ENCODE measurements at regions not wholly inside any gene's neighbourhood (a gene's known extent, or its start where the extent isn't known, plus 50 kb on each side); places are given as distances from the start of the nearest gene placed in this dataset.

DNA sequence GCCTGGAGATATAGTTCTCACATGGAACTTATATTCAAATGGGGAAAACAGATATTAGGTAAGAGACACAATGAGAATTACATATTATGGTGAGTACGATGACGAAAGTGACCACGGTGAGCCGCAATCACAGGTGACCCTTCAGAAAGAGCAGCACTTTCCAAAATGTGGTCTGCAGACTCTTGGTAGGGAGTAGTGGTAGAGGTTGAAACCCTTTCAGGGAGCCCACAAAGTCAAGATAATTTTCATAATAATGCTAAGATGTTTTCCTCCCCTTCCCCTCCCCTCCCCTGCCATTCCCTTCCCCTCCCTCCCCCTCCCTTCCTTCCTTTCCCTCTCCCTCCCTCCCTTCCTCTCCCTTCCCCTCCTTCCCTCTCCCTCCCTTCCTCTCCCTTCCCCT, 83.5 kb upstream of the AKT3 start:
- DNase-seq (ENCODE audit: insufficient read length, low spot score) (no peak), FAIRE-seq (no peak)

DNA sequence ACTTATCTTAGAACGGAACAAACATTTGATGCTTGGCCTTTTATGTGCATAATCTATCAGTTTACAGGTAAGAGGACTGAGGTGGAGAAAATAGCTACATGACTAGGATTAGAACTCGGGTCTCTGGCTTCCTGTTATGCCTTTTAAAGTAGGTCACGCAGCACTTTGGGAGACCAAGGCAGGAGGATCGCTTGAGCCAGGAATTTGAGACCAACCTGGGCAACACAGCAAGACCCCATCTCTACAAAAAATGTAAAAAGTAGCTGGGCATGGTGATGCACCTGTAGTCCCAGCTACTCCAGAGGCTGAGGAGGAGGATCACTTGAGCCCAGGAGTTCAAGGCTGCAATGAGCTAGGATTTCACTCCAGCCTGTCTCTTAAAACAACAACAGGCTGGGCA, 81.9 kb upstream of the AKT3 start:
- no peak for TF ChIP-seq SPI1 (IDR thresholded peaks at IDR 0.05; ENCODE audit: low read depth, low read length)
- no peak for TF ChIP-seq TAF1 (IDR thresholded peaks at IDR 0.05; ENCODE audit: low read depth, low read length)
- TF ChIP-seq PAX5 (IDR thresholded peaks at IDR 0.05; ENCODE audit: insufficient read depth, low read length, severe bottlenecking) = no peak
- no peak for TF ChIP-seq POLR2A (IDR thresholded peaks at IDR 0.05; ENCODE audit: low read depth, low read length)
- TF ChIP-seq POU2F2 (IDR thresholded peaks at IDR 0.05; ENCODE audit: low read depth, low read length) = no peak
- TF ChIP-seq POLR2AphosphoS5 (IDR thresholded peaks at IDR 0.05; ENCODE audit: low read depth, low read length) = no peak
- DNase-seq (ENCODE audit: insufficient read length, low spot score) (no peak), FAIRE-seq (no peak)

More for the DNA sequence above, 83.5 kb upstream of the AKT3 start:
- no peak for TF ChIP-seq PAX5 (IDR thresholded peaks at IDR 0.05; ENCODE audit: insufficient read depth, low read length, severe bottlenecking)
- TF ChIP-seq SPI1 (IDR thresholded peaks at IDR 0.05; ENCODE audit: low read depth, low read length) = no peak

DNA sequence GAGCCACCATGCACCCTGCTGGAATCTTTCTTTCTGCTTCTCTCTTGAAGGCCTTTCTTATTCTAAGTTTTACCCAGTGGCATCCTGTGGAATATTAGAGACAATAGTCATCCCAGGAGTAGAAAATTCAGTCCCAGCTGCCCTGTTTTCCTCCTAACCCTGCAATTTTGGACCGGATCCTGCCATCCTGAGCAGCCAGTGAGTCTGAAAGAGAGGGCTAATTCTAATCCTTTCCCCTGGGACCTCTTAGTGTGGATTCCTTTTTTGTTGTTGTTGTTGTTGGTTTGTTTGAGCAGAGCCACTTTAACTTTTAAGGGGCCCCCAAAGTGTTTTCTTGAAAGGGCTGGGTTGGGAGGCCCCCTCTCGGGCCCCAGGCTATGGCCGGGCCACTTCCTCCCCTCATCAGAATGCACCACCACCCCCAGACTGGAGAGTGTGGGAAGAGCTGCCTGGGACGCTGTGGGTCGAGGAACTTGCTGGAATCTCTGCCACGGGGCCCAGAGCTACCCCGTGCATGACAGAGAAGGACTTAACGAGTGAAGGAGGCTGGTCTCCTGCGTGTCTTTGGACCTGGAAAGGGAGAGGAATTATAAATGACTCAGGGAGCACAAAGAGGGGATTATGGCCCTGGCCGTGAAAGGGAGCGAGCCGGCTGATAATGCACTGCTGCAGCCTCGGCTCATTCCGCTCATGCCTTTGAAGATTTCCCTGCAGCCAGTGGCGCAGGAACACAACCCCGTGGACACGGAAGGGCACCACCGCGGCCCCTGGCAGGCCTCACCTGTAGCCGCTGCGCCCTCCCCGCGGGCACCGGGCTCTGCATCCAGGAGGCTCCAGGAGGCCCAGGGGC, 81.0 kb upstream of the AKT3 start:
- DNase-seq (ENCODE audit: insufficient read length, low spot score) (no peak), FAIRE-seq (no peak)

DNA sequence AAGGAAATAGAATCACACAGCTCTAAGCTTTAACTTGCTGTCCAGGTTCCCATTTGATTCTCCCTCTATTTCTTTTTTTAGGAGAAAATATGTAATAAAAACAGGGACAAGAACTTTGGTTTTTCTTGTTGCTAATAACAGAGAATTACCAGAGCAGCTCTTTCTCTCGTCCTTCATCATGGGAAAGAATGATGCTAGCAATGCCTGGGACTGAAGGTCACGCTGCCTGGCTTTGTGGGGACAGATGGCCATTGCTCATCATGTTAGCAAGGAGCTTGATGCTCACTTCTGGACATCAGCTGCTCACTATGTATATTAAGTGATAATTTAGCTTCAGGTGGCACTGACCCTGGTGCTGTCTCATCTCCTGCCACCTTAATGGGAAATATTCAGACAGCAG, 77.3 kb upstream of the AKT3 start:
- DNase-seq (ENCODE audit: insufficient read length, low spot score) = no peak
- TF ChIP-seq POLR2AphosphoS5 (IDR thresholded peaks at IDR 0.05; ENCODE audit: low read depth, low read length) (no peak), SPI1 (IDR thresholded peaks at IDR 0.05; ENCODE audit: low read depth, low read length) (no peak), POLR2A (IDR thresholded peaks at IDR 0.05; ENCODE audit: low read depth, low read length) (no peak)
- no peak for FAIRE-seq

More for the DNA sequence above, 81.0 kb upstream of the AKT3 start:
- TF ChIP-seq TAF1 (IDR thresholded peaks at IDR 0.05; ENCODE audit: low read depth, low read length) = no peak
- TF ChIP-seq POLR2AphosphoS5 (IDR thresholded peaks at IDR 0.05; ENCODE audit: low read depth, low read length) = no peak
- TF ChIP-seq SPI1 (IDR thresholded peaks at IDR 0.05; ENCODE audit: low read depth, low read length) = no peak
- TF ChIP-seq PAX5 (IDR thresholded peaks at IDR 0.05; ENCODE audit: insufficient read depth, low read length, severe bottlenecking) = no peak
- TF ChIP-seq POLR2A (IDR thresholded peaks at IDR 0.05; ENCODE audit: low read depth, low read length) = no peak
- TF ChIP-seq POU2F2 (IDR thresholded peaks at IDR 0.05; ENCODE audit: low read depth, low read length) = no peak

DNA sequence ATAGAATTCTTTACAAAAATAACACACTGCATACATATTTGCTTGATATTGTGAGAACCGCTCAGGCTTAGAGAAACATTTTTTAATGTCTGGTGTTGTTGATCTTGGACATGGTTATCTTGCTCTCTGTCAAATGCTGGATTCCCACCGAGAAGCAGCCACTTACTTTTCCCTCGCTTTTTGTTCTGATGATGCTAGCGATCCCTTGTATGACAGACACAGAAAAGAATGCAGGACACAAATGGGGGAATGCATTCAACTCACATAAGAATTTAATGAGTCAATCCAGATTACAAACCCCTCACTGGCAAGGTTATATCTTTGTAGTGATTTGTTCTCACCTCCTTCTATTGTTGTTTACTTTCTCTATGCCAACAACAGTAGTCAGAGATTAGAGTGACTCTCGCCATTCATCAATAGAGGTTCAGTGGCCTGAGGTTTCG, 76.8 kb upstream of the AKT3 start:
- no peak for FAIRE-seq
- DNase-seq (ENCODE audit: insufficient read length, low spot score) = no peak
- TF ChIP-seq PAX5 (IDR thresholded peaks at IDR 0.05; ENCODE audit: insufficient read depth, low read length, severe bottlenecking) (no peak), TAF1 (IDR thresholded peaks at IDR 0.05; ENCODE audit: low read depth, low read length) (no peak), POLR2AphosphoS5 (IDR thresholded peaks at IDR 0.05; ENCODE audit: low read depth, low read length) (no peak), POU2F2 (IDR thresholded peaks at IDR 0.05; ENCODE audit: low read depth, low read length) (no peak), POLR2A (IDR thresholded peaks at IDR 0.05; ENCODE audit: low read depth, low read length) (no peak), SPI1 (IDR thresholded peaks at IDR 0.05; ENCODE audit: low read depth, low read length) (no peak)

DNA sequence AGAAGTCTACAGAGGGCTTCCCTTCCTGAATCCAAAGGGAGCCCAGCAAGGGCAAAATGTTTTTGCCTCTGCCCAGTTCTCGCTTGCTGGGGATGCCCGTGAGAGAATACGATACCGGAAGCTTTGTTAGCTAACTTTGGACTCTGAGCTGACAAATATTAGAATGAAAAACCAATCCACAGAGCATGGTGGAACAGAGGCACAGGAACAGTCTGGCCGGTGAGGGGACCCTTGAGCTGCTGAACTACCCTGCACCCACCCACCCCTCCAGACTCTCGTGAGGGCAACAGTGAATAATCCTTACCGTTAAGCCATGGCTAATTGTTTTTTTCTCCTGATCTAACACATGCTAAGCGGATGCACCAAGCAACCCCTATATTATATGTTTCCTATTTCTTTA, 76.3 kb upstream of the AKT3 start:
- no peak for TF ChIP-seq PAX5 (IDR thresholded peaks at IDR 0.05; ENCODE audit: insufficient read depth, low read length, severe bottlenecking)
- TF ChIP-seq POLR2AphosphoS5 (IDR thresholded peaks at IDR 0.05; ENCODE audit: low read depth, low read length) = no peak
- no peak for TF ChIP-seq POLR2A (IDR thresholded peaks at IDR 0.05; ENCODE audit: low read depth, low read length)
- TF ChIP-seq POU2F2 (IDR thresholded peaks at IDR 0.05; ENCODE audit: low read depth, low read length) = no peak
- no peak for TF ChIP-seq TAF1 (IDR thresholded peaks at IDR 0.05; ENCODE audit: low read depth, low read length)
- TF ChIP-seq SPI1 (IDR thresholded peaks at IDR 0.05; ENCODE audit: low read depth, low read length) = no peak
- FAIRE-seq = no peak
- DNase-seq (ENCODE audit: insufficient read length, low spot score) = no peak

DNA sequence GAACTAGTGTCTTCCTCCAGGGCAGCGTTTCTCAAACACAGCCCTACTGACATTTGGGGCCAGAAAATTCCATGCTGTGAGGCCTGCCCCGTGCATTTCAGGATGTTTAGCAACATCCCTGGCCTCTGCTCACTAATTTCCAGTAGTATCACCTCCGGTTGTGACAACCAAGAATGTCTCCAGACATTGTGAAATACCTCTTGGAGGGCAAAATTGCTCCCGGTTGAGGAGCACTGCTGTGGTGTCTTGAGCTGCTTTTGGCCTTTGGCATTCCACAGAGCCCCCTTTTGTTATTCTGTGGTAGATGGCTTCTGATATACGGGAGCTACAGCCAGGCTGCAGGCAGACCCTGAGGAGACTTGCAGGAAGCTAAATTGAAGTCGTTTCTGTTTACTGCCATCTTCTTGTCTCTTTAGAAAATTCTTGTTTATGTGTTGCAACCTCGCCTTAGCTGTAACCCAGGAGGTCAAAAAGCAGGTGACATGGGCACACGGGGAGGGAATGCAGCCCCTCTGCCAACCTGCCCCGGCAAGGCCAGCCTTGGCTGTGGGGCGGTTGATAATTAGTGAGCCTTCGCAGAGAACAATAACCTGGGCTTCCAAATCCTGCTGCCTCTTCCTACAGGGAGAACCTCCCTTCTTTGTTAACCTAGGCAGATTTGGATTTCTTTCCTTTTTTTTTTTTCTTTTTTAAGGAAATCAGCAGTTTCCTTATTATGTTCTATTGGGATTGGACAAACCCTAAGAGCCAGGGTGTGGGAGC, 74.7 kb upstream of the AKT3 start:
- TF ChIP-seq TAF1 (IDR thresholded peaks at IDR 0.05; ENCODE audit: low read depth, low read length) (no peak), POLR2AphosphoS5 (IDR thresholded peaks at IDR 0.05; ENCODE audit: low read depth, low read length) (no peak), PAX5 (IDR thresholded peaks at IDR 0.05; ENCODE audit: insufficient read depth, low read length, severe bottlenecking) (no peak), POLR2A (IDR thresholded peaks at IDR 0.05; ENCODE audit: low read depth, low read length) (no peak), POU2F2 (IDR thresholded peaks at IDR 0.05; ENCODE audit: low read depth, low read length) (no peak), SPI1 (IDR thresholded peaks at IDR 0.05; ENCODE audit: low read depth, low read length) (no peak)
- no peak for FAIRE-seq
- DNase-seq (ENCODE audit: insufficient read length, low spot score) = no peak

DNA sequence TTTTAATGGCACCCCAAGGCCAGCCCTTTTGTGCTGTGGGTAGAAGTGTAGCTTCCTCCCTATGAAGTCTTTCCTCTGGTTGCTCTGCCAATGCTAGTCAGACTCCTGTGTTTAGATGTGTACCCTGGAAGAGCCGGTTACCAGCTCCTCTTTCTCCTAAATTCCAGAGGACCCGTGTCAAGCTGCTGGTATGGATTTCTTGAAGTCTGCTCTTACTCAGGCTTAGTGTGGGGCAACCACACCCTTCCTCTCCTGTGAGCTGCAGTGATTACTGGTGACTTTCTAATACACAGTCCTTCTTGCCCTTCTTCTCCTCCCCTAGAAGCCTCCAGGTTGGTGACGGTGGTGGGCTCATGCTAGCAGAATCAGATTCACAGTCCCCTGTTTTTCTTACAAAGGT, 74.1 kb upstream of the AKT3 start:
- DNase-seq (ENCODE audit: insufficient read length, low spot score) (no peak), FAIRE-seq (no peak)
- TF ChIP-seq POLR2A (IDR thresholded peaks at IDR 0.05; ENCODE audit: low read depth, low read length) = no peak
- TF ChIP-seq POLR2AphosphoS5 (IDR thresholded peaks at IDR 0.05; ENCODE audit: low read depth, low read length) = no peak
- TF ChIP-seq SPI1 (IDR thresholded peaks at IDR 0.05; ENCODE audit: low read depth, low read length) = no peak
- TF ChIP-seq PAX5 (IDR thresholded peaks at IDR 0.05; ENCODE audit: insufficient read depth, low read length, severe bottlenecking) = no peak
- TF ChIP-seq TAF1 (IDR thresholded peaks at IDR 0.05; ENCODE audit: low read depth, low read length) = no peak
- TF ChIP-seq POU2F2 (IDR thresholded peaks at IDR 0.05; ENCODE audit: low read depth, low read length) = no peak

DNA sequence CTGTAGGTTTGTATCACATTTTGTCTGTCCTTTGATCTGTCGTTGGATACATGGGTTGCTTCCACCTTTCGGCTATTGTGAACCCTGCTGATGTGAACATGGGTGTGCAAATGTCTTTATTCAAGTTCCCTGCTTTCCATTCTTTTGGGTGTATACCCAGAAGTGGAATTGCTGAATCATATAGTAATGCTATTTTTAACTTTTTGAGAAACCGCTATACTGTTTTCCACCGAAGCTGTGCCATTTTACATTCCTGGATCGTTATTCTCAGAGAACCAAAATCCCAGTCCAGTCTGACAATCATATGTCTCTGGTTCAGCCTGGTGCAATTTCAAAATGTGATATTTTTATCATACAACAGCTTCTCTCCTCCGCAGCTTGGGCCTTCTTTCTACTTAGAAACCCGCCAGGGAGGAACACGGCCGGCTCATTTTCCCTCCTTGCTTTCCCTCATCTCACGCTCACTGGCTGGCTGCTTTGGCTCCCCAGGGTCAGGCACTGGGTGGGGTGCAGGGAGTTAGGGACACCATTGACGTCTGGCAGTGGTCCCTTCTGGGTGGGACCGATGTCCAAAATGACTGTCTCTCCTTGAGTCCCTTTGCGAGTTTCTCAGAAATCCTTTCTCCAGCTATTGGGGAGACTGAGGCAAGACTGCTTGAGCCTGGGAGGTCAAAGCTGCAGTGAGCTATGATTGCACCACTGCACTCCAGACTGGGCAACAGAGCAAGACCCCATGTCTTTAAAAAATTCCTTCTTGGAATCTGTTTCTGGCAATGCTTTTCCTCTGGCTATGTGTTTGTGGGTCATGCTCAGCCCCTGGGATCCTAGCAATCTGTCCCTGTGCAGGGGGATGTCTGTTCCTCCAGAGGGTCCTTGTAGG, 73.5 kb upstream of the AKT3 start:
- DNase-seq (ENCODE audit: insufficient read length, low spot score) (no peak), FAIRE-seq (no peak)
- TF ChIP-seq POLR2A (IDR thresholded peaks at IDR 0.05; ENCODE audit: low read depth, low read length) (no peak), PAX5 (IDR thresholded peaks at IDR 0.05; ENCODE audit: insufficient read depth, low read length, severe bottlenecking) (no peak), POU2F2 (IDR thresholded peaks at IDR 0.05; ENCODE audit: low read depth, low read length) (no peak), POLR2AphosphoS5 (IDR thresholded peaks at IDR 0.05; ENCODE audit: low read depth, low read length) (no peak), TAF1 (IDR thresholded peaks at IDR 0.05; ENCODE audit: low read depth, low read length) (no peak)
